ENCODE measurements at regions not wholly inside any gene's neighbourhood (a gene's known extent, or its start where the extent isn't known, plus 50 kb on each side); places are given as distances from the start of the nearest gene placed in this dataset.
A peak's percentile ranks its signal among the peaks of the same experiment; 100 is the strongest.

DNA sequence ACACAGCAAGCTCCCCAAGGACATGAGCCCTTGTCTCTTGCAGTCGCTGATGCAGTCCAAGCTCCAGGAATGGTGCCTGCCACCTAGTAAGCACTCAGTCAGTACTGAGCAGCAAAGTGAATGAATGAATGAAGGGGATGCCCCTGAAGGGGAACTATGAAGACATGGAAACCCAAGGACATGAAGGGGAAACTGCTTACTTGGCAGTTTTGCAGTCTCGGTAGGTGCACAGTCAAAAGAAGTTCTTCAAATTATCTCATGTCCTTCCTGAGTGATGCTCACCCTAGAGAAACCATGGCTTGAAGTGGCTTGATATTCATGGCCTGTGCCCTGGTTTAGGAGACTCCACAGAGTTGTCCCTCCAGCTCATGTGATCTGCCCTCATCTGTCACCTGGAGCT lies 102.1 kb upstream of the DLX2 start:
- no peak for DNase-seq

DNA sequence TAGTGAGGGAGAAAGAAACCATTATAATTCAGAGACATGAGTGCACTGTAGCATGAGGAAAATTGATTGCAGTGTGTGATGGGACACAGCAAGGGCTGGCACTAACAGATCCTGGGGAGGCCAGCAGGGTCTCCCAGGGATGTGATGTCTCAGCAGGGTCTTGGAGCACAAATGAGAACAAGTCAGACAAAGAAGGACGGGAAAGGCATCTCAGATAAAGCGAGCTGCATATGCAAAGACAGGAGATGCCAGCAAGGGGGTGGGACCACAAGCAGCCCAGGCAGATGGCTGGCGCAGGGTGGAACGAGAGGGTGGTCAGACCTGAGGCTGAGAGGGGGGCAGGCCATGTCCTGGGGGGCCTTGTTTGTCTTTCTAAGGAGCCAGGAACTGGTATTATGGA lies 102.6 kb upstream of the DLX2 start:
- no peak for DNase-seq

DNA sequence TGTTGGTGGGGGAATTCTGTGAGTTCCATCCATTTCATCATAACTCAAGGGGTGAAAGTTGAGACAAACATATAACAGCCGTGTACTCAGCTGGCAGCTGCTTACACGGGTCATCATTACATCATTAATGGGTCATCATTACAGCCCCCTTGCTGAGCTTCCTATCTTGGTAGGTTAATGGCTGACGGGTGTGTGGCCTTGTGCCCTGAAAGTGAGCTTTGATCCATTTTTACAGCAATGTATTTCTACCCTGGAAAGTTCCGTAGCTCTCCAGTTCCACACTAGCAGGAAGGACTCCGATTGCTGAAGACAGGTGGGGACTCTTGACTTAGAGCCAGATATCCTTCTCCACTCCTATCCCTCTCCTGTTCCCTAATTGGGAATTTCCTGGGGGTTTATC lies 105.2 kb upstream of the DLX2 start:
- no peak for DNase-seq

DNA sequence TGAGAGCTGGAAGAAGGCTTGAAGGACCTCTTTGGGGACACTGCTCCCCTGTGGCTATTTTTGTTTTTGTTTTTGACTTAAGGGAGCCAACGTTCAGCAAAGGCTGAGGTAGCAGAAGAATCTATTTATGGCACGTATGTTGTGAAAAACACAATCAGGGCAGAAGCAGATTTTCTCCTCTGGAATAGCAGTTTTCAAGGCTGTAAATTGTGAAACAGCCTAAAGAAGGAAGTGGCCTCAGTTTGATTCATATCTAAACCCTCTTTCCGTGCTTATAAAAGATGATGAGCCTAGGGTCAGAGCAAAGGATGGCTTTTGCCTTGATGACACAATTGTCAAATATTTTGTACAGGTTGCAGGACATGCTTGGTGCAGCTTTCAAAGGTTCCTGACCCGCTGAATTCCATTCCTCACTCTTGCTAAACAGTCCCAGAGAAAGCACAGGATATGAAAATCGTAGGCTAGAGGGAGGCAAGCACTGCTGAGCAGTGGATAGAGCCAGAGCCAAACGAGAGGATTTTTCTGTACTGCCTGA lies 106.2 kb upstream of the DLX2 start:
- DNase-seq = no peak

DNA sequence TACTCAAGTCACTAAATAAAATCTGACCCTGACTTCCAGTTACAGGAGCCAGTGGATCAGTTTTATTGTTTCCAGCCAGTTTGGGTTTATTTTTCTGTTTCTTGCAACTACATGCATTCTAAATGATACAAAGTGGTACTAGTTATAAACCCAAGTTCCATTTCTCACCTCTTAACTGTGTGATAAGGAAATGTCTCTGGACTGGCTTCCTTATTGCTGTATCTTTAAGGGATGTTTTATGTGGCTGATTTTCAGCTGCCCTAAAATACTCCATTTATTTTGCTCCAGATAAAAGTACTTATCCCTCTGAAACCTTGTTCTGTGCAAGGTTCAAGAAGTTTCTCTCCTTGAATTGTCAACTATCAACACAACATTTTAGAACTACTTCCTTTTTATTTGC lies 107.9 kb upstream of the DLX2 start:
- DNase-seq = no peak

DNA sequence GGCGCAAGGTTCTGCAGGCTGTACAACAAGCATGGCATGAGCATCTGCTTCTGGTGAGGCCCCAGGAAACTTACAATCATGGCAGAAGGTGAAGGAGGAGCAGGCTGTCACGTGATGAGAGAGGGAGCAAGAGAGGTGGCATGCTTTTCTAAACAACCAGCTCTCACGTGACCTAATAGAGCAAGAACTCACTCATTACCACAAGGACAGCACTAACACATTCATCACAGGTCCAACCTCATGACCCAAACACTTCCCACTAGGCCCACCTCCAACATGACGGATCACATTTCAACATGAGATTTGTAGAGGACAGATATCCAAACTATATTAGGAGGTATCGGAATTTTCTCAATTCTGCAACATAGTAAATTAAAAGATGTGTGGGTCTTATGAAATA lies 108.8 kb upstream of the DLX2 start:
- no peak for DNase-seq

DNA sequence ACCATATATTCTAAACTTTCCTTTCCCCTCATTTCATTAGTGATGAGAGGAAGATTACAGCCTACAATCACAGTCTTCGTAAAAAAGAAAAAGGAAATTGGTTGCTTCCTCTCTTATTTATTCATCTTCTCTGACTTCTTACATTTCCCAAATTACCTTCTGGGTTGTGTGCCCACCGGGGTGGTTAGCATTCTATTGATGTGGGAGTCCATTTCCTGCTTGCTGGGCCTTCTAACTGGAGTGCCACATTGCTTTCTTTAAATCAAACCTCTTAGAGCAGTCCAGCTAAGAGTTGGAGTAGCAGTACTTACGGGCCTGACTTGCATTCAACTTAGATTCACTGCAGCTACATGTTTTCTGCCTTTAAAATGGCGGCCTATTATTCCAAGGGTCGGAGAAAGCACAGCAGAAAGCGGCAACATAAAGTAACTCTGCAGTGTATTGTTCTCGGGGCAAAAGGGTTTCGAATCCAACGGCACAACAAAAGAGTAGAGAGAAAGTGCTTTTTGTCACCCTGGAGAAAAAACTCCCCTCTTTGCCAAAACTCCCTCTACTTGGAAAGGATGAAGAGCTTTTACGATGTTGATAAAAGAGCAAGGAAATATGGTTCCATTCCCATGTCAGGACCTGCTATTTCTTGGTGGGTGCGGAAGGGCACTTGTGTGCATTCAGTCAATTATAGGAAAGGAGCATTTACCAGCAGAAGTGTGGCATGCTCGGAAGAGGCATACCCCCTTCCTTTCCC lies 110.6 kb upstream of the DLX2 start:
- no peak for DNase-seq

DNA sequence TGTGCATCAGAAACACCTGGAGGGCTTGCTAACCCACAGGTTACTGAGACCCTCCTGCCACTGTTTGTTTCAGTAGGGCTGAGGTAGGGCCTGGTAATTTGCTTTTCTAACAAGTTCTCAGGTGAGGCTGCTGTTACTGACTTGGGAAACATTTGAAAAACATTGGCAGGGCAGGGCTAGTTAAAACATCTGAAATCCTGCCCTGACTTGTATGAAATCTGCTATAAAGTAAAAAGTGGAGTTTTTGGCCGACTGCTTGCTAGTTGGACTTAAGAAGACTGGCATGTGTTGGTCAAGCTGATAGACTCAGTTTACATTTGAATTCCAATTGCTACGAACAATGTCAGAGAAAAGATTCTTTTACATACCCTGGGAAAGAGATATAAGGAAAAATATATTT lies 111.6 kb upstream of the DLX2 start:
- DNase-seq = no peak

DNA sequence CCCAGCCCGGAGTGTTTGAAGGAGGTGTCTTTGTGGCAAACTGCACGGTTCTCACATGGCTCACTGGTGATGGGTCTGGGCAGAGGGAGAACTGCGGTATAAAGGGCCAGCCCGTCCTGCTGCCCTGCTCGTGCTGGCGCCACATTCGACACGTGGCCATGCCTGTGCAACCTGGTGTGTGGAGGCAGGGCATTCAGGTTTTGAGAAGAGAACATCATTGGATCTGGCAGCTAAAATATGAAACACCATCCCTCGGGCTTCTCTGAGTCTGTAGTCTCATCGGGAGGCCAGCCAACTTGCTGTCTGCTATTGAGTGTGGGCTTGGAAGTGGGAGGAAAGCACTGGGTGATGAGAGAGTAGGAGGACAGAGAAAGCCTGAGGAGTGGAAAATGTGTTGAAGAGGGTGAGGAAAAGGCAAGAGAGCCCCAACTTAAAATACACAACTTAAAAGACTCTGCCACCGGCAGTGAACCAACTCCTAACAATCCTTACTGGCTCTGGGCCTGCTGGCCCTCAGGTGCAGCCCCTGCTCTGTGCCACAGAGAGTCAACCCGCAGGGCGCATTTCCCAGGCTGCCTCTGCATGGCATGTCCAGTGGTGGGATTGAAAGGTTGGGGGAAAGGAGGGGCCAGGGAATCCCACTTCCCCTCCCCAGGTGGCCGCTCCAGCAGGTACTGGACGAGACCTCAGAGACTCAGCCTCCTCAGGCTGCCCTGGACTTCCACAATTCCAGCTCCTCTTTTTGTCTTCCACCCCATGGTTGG lies 112.7 kb upstream of the DLX2 start:
- DNase-seq = no peak

DNA sequence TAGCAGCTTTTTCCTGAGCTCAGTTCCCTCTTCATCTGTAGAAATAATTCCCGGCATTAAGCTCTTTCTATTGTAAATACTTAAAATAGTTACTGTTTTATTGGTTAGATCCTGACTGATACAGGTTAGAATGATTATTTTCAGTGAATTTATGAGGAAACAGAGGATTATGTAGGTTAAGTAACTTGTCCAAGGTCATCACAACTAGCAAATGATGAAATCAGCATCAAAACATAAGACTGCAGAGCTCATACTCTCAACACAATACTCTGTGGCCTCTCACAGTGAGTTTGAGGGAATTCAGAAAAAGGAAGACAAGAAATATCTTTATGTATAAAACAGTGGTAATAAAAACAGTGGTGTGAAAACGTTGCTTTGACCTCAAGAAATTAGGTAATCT lies 113.2 kb upstream of the DLX2 start:
- DNase-seq = no peak

DNA sequence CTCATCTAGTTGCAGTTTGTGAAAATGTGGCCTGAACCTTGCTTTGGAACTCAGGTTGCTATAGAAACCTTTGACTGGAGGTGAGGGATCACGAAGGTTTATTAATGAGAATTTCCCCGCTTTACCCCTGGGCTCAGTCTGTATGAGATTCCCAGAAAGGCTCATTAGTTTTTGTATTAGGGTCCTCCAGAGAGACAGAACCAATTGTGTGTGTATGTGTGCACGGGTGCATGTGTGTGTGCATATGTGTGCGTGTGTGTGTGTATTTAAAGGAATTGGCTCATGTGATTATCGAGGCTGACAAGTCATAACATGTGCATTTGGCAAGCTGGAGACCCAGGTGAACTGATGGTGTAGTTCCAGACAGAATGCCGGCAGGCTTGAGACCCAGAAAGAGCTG lies 113.8 kb upstream of the DLX2 start:
- no peak for DNase-seq

DNA sequence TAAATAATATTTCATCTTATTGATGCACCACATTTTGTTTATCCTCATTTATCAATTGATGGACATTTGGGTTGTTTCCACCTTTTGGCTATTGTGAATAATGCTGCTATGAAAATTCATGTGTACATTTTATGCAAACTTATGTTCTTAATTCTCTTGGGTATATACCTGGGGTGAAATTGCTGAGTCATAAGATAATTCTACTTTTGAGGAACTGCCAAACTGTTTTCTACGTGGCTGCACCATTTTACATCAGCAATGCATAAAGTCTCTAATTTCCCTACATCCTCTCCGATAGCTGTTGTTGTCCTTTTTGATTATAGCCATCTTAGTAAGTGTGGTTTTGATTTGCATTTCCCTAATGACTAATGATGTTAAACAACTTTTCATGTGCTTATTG lies 116.5 kb upstream of the DLX2 start:
- DNase-seq = no peak

DNA sequence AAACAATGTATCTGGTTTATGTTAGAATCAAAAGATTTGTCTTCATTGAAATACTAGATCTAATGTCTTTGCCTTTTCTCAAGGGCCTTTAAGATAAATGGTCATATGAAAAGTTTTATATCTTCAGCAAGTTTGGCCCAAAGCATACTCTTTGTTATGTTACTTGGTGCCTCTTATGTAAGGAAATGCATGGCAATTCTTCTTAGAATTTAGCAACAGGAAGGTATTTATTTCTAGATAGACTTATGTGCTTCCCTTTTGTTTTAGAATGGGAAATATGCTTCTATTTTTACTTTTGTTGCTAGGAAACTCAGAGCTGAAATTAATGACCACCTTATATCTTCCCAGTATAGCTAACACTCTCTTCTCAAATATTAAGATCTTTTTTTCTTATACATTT lies 117.4 kb upstream of the DLX2 start:
- no peak for DNase-seq

DNA sequence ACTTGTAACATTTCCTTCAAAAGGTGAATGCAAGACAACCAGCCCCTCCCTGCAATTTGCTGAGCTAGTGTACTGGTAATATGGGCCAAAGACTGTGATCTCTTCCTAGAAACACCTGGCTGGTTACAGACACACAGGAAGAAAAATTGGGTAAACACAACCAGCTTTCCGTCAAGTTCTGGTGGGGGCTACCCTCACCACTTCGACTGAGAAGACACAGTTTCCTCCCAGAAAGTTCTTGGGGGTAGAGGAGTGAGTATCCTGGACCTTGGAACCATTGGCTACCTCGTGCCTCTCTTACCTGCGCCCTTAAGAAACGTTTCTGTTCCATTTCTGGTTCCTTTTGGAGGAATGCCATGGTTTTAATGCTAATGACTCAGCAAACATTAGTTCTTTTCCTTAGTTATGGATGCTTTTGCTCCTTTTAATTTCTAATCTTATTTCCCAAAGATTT lies 120.9 kb upstream of the DLX2 start:
- peak; percentile 26 to 41 for DNase-seq

DNA sequence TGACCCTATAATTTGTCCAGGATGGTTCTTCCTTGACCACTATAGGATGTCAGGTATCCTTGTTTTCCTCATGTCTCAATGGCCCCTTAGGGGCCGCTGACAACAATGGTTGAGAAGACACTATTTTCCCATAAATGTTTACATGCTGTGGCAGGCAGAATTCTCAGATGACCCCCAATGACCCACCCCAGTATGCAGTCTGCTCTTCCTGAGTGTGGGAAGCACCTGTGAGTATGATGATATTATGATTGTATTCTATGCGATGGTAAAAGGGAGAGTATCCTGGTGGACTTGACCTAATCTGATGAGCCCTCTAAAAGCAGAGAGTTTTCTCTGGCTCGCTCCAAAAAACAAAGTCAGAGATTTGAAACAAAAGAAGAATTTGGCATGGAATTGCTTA lies 123.1 kb upstream of the DLX2 start:
- DNase-seq = no peak

DNA sequence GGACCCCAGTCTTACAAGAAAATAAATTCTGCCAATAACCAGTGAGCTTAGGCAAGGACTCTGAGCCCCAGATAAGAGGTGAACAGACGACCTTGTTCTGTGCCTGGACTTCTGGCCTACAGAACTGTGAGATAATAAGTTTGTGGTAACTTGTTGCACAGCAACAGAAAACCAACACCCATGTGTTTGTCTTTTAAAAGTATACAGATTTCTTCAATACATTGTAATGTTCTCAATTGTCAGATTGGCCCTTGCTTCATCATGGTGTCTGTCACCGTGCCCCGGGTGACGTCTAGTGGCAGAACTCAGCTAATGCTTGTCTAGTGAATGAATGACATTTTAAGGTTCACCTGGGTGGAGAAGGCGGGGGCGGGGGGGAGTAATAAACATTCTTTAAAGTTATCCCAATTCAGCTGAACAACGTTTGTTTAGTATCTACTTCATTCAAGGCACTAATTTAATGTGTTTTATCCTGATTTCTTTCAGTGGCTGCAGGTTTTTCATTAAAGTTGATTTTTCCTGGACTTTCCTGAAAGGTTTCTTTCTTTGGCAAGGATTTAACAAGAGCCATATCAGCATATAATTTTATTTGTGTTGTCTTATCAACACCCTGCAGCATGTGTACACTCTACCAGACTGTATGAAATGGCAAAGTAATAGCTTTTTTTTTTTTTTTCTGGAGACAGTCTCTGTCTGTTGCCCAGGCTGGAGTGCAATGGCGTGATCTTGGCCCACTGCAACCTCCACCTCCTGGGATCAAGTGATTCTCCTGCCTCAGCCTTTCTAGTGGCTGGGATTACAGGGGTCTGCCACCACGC lies 123.8 kb upstream of the DLX2 start:
- peak; percentile 45 to 51 for DNase-seq

DNA sequence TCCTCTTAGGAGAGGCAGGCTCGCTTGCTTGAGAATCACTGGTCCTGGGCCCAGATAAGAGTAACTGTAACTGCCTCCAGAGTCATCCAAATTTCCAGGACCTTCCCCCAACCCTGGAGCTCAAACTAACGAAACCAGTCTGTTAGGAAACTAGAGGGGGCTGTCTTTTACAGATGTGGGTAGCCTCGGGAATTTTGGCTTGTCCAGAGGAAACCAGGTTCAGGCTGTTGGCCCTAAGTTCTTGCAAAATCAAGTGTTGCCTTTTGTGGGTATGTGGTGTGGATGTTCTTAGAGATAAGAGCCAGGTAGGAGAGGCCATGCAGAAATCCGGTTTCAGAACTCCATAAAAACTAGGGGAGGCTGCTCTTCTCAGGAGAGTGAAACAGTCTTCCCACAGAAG lies 125.0 kb upstream of the DLX2 start:
- DNase-seq = no peak

DNA sequence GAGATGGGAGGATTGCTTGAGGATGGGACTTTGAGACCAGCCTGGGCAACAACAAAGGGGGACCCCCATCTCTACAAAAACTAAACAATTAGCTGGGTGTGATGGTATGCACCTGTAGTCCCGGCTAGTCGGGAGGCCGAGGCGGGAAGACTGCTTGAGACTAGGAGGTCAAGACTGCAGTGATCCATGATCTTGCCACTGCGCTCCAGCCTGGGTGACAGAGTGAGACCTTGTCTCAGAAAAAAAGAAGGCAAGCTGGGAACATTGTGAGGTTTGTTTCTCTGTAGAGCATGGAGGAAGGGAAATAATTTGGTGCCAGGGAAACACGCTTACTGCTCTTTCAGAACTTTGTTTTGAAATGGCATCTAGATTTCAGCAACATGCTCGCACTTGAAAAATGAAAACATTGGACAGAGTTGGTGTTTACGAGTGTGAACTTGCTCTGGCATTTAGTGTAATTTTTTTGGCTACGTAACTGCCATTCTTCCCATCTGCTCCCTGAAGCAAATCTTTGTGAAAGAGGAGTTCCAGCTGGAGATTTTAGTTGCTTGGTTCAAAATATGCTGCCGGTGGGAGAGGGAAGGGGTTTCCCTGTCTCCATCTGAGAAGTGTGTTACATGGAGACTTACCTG lies 125.6 kb upstream of the DLX2 start:
- no peak for DNase-seq

DNA sequence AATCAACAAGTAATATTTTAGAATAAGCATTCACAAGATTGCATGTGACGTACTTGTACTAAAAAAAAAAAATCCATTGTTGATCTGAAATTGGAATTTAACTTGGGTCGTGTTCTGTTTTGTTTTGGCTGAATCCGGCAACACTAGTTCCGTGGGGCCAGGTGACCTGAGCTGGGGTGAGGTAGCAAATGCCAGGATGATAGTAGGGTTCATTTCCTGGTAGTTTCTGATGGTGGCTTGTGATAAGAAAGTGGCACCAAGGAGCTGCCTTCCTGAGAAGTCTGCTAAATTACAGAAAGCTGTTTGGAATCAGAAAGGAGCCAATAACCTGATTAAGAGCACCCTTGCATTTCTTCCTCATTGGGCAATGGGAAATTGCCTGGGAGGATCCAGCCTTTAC lies 126.4 kb upstream of the DLX2 start:
- no peak for DNase-seq

DNA sequence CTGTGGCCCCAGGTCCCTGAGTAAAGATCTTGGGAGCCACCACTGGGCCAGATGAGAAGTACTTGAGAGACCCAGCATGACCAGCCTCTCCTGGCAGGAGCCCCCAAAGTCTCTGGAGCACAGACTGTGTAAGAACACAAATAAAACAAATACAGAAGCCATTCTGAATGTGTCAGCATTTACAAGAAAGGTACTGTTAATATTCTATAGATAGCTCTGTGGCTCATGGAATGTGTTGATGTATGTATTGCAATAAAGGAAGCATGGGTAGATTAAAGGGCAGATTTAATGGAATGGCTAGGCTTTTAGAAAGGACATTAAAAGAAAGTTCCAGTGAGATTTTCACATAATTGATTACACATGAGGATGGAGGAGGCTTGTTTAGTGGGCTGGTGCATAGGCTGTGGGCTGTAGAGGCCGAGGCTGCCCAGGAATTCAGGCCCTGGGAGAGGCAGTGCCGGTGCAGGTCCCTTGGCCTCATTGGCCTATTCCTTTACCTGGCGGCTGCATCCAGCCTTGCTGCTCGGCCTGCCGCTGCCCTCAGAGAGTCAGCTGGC lies 127.7 kb upstream of the DLX2 start:
- no peak for DNase-seq

DNA sequence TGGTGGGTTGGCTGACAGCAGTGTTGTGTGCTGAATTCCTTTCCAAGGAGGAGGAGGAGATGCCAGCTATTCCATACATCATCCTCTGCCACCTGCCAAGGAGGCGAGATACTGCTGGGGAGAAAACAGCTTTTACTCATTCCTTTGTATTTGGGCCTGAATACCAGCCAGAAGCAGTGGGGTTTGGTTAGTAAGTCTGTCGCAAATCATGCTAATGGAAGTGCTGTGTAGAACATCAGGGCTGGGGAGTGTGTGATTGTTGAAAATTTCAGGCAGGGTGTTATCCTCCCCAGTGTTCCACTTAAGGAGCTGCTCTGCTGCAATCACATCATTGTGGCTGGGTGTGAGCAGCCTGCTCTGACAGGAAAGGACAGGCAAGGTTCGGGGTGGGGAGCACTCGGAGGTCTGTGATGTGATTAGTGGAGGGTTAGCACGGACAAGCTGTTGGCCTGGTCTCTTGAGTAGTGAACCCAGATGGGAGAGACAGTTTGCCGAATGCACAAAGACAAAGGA lies 128.2 kb upstream of the DLX2 start:
- no peak for DNase-seq

DNA sequence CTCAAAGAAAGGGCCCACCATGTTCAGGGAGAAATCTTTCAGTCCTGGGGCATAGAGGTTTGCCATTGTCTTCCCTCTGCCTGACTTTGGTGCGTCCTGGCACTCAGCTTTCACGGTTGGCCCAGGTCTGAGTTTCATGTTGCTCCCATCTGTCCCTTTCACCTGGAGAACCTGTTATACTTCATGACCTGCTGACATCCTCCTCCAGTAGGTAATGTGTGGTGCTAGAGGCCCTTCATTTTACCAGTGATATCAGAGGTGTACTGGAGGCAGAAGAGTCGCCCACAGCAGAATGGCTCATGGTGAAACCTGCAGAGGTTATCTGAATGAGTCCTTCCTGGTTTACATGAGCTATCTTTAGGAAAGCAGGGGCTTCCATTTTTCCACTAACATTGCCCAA lies 128.8 kb upstream of the DLX2 start:
- DNase-seq = no peak

Data from CD4-positive, alpha-beta T cell treated with Interleukin-4 for 1 hour (primary cell).